Panc1 (cell line): ENCODE measurements at regions not wholly inside any gene's neighbourhood (a gene's known extent, or its start where the extent isn't known, plus 50 kb on each side); places are given as distances from the start of the nearest gene placed in this dataset.

Experiments
- ATAC-seq: fragments of 200-7000 bp; cut with Tn5 transposase; 2 replicates; pipeline ENCODE4 v1.9.1; 2020; ENCODE audit warnings: mild to moderate bottlenecking, moderate library complexity
- BruUV-seq: library from RNA; stranded (reverse); fragments of 400-500 nt; replicated peaks from 2 replicates; lab custom pipeline; 2021; lab: Mats Ljungman, UMichigan
- CTCF ChIA-PET: fragments of 300-600 bp; sonication (Branson Sonifier 250); formaldehyde crosslinking; loops from one replicate; lab custom pipeline; 2022; ENCODE audit warnings: antibody characterized with exemption; lab: Charles Lee
- POLR2A ChIA-PET: fragments of 300-600 bp; sonication (Branson Sonifier 250); formaldehyde crosslinking; loops from one replicate; lab custom pipeline; 2022; ENCODE audit warnings: antibody characterized with exemption; lab: Charles Lee
- DNase-seq: peaks from one replicate; pipeline ENCODE4 v3.0.0-alpha.2; 2010; ENCODE audit warnings: low read depth, low spot score
- H3K27ac ChIP-seq: 2 replicates; pipeline ENCODE4 v1.5.1; 2011; ENCODE audit warnings: mild to moderate bottlenecking, low read length, inconsistent platforms
- H3K27me3 ChIP-seq: fragments of 200-500 bp; sonication (Bioruptor generic); 2 replicates; pipeline ENCODE4 v1.6.0; 2014; ENCODE audit warnings: low read length, inconsistent platforms; ENCODE audit not compliant: control insufficient read depth, insufficient read depth
- H3K36me3 ChIP-seq: fragments of 200-500 bp; sonication (Bioruptor generic); 2 replicates; pipeline ENCODE4 v1.5.1; 2014; ENCODE audit warnings: inconsistent platforms, mild to moderate bottlenecking, low read length, moderate library complexity; ENCODE audit not compliant: control insufficient read depth, insufficient read depth
- H3K4me1 ChIP-seq: 2 replicates; pipeline ENCODE4 v1.5.1; 2011; ENCODE audit warnings: inconsistent platforms, mild to moderate bottlenecking, low read length, moderate library complexity; ENCODE audit not compliant: control insufficient read depth, insufficient read depth
- H3K4me3 ChIP-seq, 2 experiments: 2 replicates each; pipeline ENCODE4 v1.5.1; 2011 to 2012; ENCODE audit warnings: low read depth in 2 of 2, low read length in 2 of 2, mild to moderate bottlenecking in 2 of 2, inconsistent platforms in 1 of 2, moderate library complexity in 1 of 2
- H3K9me3 ChIP-seq: fragments of 200-500 bp; sonication (Bioruptor generic); 2 replicates; pipeline ENCODE4 v1.5.1; 2014; ENCODE audit warnings: low read depth, mild to moderate bottlenecking, inconsistent platforms, low read length, moderate library complexity; ENCODE audit not compliant: control insufficient read depth, insufficient read depth
- POLR2AphosphoS5 ChIP-seq: IDR thresholded peaks from 2 replicates; pipeline ENCODE4 v1.6.1; 2012; ENCODE audit warnings: mild to moderate bottlenecking, low read depth, low read length, moderate library complexity
- SIN3A ChIP-seq: IDR thresholded peaks from 2 replicates; pipeline ENCODE4 v1.6.1; 2012; ENCODE audit warnings: low read depth, mild to moderate bottlenecking, low read length, moderate library complexity, borderline replicate concordance; ENCODE audit not compliant: insufficient read depth
- TCF7L2 ChIP-seq: IDR thresholded peaks from 2 replicates; pipeline ENCODE4 v1.6.1; 2011; ENCODE audit warnings: mild to moderate bottlenecking, low read depth, low read length, inconsistent platforms
- in situ Hi-C: cut with HindIII; loops from 2 replicates; pipeline ENCODE4 v1.10.0; 2016; ENCODE audit warnings: low sequenced_read_pairs, low pct_unique_long_range_greater_than_20kb
- intact Hi-C: fragments of 100-400 bp; cut with micrococcal nuclease; formaldehyde crosslinking; loops from one replicate; pipeline ENCODE4 v1.10.0; 2022; ENCODE audit not compliant: unreplicated experiment
- TF ChIP-seq, protein P1 (sequence below), 2 experiments: IDR thresholded peaks; 2 replicates each; pipeline ENCODE4 v1.6.1; 2011 to 2012; ENCODE audit warnings: low read depth in 2 of 2, control low read depth in 1 of 2, low read length in 1 of 2, mild to moderate bottlenecking in 1 of 2, moderate library complexity in 1 of 2; ENCODE audit not compliant: insufficient read depth in 1 of 2
- TF ChIP-seq, protein P2 (sequence below): fragments of 450-650 bp; IDR thresholded peaks from 2 replicates; pipeline ENCODE4 v1.5.1; 2017; ENCODE audit warnings: mild to moderate bottlenecking

DNA sequence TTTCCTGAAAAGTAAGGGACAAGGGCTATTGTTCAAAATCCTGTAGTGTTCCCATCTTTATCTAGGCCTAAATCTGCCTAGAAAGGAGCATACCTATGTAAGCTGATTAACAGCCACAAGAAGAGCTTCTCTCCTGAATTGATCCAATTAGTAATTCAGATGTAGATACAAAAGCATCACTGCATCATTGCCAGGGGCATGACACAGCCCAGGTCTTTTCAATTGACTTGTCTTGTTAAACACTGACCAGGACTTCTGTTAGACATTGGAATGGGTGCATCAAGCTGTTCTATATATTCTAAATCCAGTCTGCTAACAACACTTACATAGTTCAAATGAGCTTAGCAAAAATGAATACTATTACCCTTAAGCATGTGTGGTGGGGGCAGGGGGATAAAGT is 589.2 kb downstream of the INHBA start:
- Histone ChIP-seq H3K4me3 (no peak overlapping the region), H3K4me1 (no peaks in the 10 kb centered on the region), H3K27ac (no peak overlapping the region), H3K36me3 (no peaks in the 10 kb centered on the region), H3K9me3 (no peaks in the 10 kb centered on the region), H3K27me3 (no peaks in the 10 kb centered on the region)
- POLR2A ChIA-PET, result no interaction called here
- intact Hi-C loops, result no loop called here
- in situ Hi-C loops, result no loop called here
- DNase-seq (no peak), ATAC-seq (no peak)
- BruUV-seq, result no TSS peak
- CTCF ChIA-PET, result no interaction called here
- TF ChIP-seq SIN3A, result no peak
- TF ChIP-seq TCF7L2, result no peak
- TF ChIP-seq, protein P1, sequence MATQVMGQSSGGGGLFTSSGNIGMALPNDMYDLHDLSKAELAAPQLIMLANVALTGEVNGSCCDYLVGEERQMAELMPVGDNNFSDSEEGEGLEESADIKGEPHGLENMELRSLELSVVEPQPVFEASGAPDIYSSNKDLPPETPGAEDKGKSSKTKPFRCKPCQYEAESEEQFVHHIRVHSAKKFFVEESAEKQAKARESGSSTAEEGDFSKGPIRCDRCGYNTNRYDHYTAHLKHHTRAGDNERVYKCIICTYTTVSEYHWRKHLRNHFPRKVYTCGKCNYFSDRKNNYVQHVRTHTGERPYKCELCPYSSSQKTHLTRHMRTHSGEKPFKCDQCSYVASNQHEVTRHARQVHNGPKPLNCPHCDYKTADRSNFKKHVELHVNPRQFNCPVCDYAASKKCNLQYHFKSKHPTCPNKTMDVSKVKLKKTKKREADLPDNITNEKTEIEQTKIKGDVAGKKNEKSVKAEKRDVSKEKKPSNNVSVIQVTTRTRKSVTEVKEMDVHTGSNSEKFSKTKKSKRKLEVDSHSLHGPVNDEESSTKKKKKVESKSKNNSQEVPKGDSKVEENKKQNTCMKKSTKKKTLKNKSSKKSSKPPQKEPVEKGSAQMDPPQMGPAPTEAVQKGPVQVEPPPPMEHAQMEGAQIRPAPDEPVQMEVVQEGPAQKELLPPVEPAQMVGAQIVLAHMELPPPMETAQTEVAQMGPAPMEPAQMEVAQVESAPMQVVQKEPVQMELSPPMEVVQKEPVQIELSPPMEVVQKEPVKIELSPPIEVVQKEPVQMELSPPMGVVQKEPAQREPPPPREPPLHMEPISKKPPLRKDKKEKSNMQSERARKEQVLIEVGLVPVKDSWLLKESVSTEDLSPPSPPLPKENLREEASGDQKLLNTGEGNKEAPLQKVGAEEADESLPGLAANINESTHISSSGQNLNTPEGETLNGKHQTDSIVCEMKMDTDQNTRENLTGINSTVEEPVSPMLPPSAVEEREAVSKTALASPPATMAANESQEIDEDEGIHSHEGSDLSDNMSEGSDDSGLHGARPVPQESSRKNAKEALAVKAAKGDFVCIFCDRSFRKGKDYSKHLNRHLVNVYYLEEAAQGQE (IDR thresholded peaks at IDR 0.05; ENCODE audit: insufficient read depth in 1 of 2, low read depth in 2 of 2, low read length in 1 of 2), result no peak
- TF ChIP-seq, protein P2, sequence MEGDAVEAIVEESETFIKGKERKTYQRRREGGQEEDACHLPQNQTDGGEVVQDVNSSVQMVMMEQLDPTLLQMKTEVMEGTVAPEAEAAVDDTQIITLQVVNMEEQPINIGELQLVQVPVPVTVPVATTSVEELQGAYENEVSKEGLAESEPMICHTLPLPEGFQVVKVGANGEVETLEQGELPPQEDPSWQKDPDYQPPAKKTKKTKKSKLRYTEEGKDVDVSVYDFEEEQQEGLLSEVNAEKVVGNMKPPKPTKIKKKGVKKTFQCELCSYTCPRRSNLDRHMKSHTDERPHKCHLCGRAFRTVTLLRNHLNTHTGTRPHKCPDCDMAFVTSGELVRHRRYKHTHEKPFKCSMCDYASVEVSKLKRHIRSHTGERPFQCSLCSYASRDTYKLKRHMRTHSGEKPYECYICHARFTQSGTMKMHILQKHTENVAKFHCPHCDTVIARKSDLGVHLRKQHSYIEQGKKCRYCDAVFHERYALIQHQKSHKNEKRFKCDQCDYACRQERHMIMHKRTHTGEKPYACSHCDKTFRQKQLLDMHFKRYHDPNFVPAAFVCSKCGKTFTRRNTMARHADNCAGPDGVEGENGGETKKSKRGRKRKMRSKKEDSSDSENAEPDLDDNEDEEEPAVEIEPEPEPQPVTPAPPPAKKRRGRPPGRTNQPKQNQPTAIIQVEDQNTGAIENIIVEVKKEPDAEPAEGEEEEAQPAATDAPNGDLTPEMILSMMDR, result no peak
- TF ChIP-seq POLR2AphosphoS5, result no peak

DNA sequence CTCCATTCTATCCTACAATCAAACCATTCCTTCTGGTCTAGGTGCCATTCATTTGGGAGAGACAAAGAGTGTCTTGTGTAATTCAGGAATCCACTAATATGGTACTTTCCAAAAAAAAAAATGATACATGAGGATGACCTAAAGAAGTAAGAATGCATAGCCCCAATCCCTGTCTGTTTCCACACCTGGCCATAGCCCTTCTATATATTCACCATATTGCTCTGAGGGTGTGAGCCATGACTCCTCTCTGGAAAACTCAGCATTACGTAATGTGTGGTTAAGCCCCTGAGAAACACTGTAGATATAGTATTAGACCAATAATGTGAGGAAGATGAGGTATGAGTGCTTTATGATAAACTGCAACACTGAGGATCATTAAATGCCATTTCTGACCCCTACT is 592.7 kb downstream of the INHBA start:
- intact Hi-C loops, result no loop called here
- H3K9me3 ChIP-seq, result no peaks in the 10 kb centered on the region
- DNase-seq (no peak), ATAC-seq (no peak)
- no peak for TF ChIP-seq TCF7L2
- no peak for TF ChIP-seq POLR2AphosphoS5
- TF ChIP-seq, protein P1 (IDR thresholded peaks at IDR 0.05; ENCODE audit: insufficient read depth in 1 of 2, low read depth in 2 of 2, low read length in 1 of 2), result no peak
- no peak for TF ChIP-seq SIN3A
- TF ChIP-seq, protein P2, result no peak
- no peaks in the 10 kb centered on the region for H3K27me3 ChIP-seq
- ChIA-PET CTCF (no interaction called here), POLR2A (no interaction called here)
- no peaks in the 10 kb centered on the region for H3K36me3 ChIP-seq
- no peak overlapping the region for H3K4me3 ChIP-seq
- in situ Hi-C loops, result no loop called here
- BruUV-seq, result no TSS peak
- peaks cover 7% of the 10 kb centered on the region for H3K4me1 ChIP-seq
- no peak overlapping the region for H3K27ac ChIP-seq
